Bronchial epithelial cell (primary cell): ENCODE measurements at regions not wholly inside any gene's neighbourhood (a gene's known extent, or its start where the extent isn't known, plus 50 kb on each side); places are given as distances from the start of the nearest gene placed in this dataset.
A peak's percentile ranks its signal among the peaks of the same experiment; 100 is the strongest.

Experiments used
- DNase-seq: peaks from one replicate; pipeline ENCODE4 v3.0.0-alpha.2; 2010; ENCODE audit warnings: low read depth
- FAIRE-seq: peaks from 2 replicates; lab custom pipeline; 2011; peaks lifted over from hg19 to GRCh38; lab: Jason Lieb, UNC
- H3K27me3 ChIP-seq: 2 replicates; pipeline ENCODE4 v1.5.1; 2011; ENCODE audit warnings: low read length; ENCODE audit not compliant: control insufficient read depth, insufficient read depth
- H3K36me3 ChIP-seq: 2 replicates; pipeline ENCODE4 v1.5.1; 2011; ENCODE audit warnings: low read length; ENCODE audit not compliant: control insufficient read depth, insufficient read depth
- H3K4me3 ChIP-seq: 2 replicates; pipeline ENCODE4 v1.5.1; 2011; ENCODE audit warnings: mild to moderate bottlenecking, low read depth, low read length, control low read depth
- CTCF ChIP-seq: IDR thresholded peaks from 2 replicates; pipeline ENCODE4 v1.5.1; 2011; ENCODE audit warnings: mild to moderate bottlenecking, moderate library complexity, low read length, control low read depth, inconsistent platforms; ENCODE audit not compliant: insufficient read depth, severe bottlenecking

- FAIRE-seq (peak; percentile 7), DNase-seq (peak; percentile 62)
- H3K4me3 ChIP-seq, result no peak overlapping the region
Observed at GRCh38 chrX:14412686-14413085, 116.7 kb upstream of the GLRA2 start.

GRCh38 chrX:14411326-14411725 lies 118.0 kb upstream of the GLRA2 start:
- FAIRE-seq (no peak), DNase-seq (peak; percentile 28)
- H3K4me3 ChIP-seq, result no peak overlapping the region
- H3K36me3 ChIP-seq, result no peaks in the 10 kb centered on the region
- TF ChIP-seq CTCF, result no peak
- no peaks in the 10 kb centered on the region for H3K27me3 ChIP-seq

More at GRCh38 chrX:14412686-14413085, 116.7 kb upstream of the GLRA2 start:
- Histone ChIP-seq H3K27me3 (no peaks in the 10 kb centered on the region), H3K36me3 (no peaks in the 10 kb centered on the region)
- no peak for TF ChIP-seq CTCF

- Histone ChIP-seq H3K36me3 (no peaks in the 10 kb centered on the region), H3K27me3 (no peaks in the 10 kb centered on the region), H3K4me3 (no peak overlapping the region)
- peak; percentile 81 for DNase-seq
- TF ChIP-seq CTCF, result no peak
- no peak for FAIRE-seq
Observed at GRCh38 chrX:14409341-14409740, 120.0 kb upstream of the GLRA2 start.

- FAIRE-seq, result no peak
- H3K27me3 ChIP-seq, result no peaks in the 10 kb centered on the region
- H3K4me3 ChIP-seq, result no peak overlapping the region
- no peak for TF ChIP-seq CTCF
- DNase-seq, result no peak
- H3K36me3 ChIP-seq, result no peaks in the 10 kb centered on the region
Observed at GRCh38 chrX:14406225-14406624, 123.1 kb upstream of the GLRA2 start.

GRCh38 chrX:14398725-14399124 lies 130.6 kb upstream of the GLRA2 start:
- Histone ChIP-seq H3K36me3 (no peaks in the 10 kb centered on the region), H3K27me3 (no peaks in the 10 kb centered on the region), H3K4me3 (no peak overlapping the region)
- DNase-seq (peak; percentile 94), FAIRE-seq (no peak)
- no peak for TF ChIP-seq CTCF

- no peak for DNase-seq
- Histone ChIP-seq H3K36me3 (no peaks in the 10 kb centered on the region), H3K27me3 (no peaks in the 10 kb centered on the region), H3K4me3 (no peak overlapping the region)
- FAIRE-seq, result no peak
- no peak for TF ChIP-seq CTCF
Observed at GRCh38 chrX:14389682-14390081, 139.7 kb upstream of the GLRA2 start.
